OCI-LY1 (cell line): ENCODE measurements at regions not wholly inside any gene's neighbourhood (a gene's known extent, or its start where the extent isn't known, plus 50 kb on each side); places are given as distances from the start of the nearest gene placed in this dataset.

Experiments used
- H2AFZ ChIP-seq: fragments of 200-600 bp; sonication (generic), shearing (Covaris generic); 2 replicates; pipeline ENCODE4 v1.6.0; 2014; ENCODE audit warnings: antibody characterized with exemption, mild to moderate bottlenecking, low read length
- H3F3A ChIP-seq: fragments of 200-600 bp; sonication (generic), shearing (Covaris generic); 2 replicates; pipeline ENCODE4 v1.6.0; 2014; ENCODE audit warnings: mild to moderate bottlenecking, antibody characterized with exemption, low read length, moderate library complexity; ENCODE audit not compliant: insufficient read depth
- H3K27ac ChIP-seq: fragments of 200-600 bp; sonication (generic); 2 replicates; pipeline ENCODE4 v1.5.1; 2014; ENCODE audit warnings: low read length, mixed run types, mild to moderate bottlenecking, low read depth; ENCODE audit not compliant: poor library complexity, severe bottlenecking
- H3K27me3 ChIP-seq: fragments of 200-600 bp; sonication (generic); 2 replicates; pipeline ENCODE4 v1.6.0; 2014; ENCODE audit warnings: antibody characterized with exemption, mild to moderate bottlenecking, low read length, moderate library complexity; ENCODE audit not compliant: insufficient read depth
- H3K36me3 ChIP-seq: fragments of 200-600 bp; sonication (generic); 2 replicates; pipeline ENCODE4 v1.6.1; 2014; ENCODE audit warnings: mild to moderate bottlenecking, antibody characterized with exemption, low read length, moderate library complexity, mixed read lengths; ENCODE audit not compliant: insufficient read depth
- H3K4me1 ChIP-seq: fragments of 200-600 bp; sonication (generic); 2 replicates; pipeline ENCODE4 v1.5.1; 2014; ENCODE audit warnings: mild to moderate bottlenecking, low read length, moderate library complexity; ENCODE audit not compliant: insufficient read depth, severe bottlenecking
- H3K4me2 ChIP-seq: fragments of 200-600 bp; sonication (generic), shearing (Covaris generic); 2 replicates; pipeline ENCODE4 v1.6.1; 2014; ENCODE audit warnings: low read length
- H3K4me3 ChIP-seq: fragments of 200-600 bp; sonication (generic); 2 replicates; pipeline ENCODE4 v1.5.1; 2014; ENCODE audit warnings: low read length, low read depth, mild to moderate bottlenecking, mixed read lengths; ENCODE audit not compliant: poor library complexity, severe bottlenecking
- H3K79me2 ChIP-seq: fragments of 200-600 bp; shearing (Covaris generic); 2 replicates; pipeline ENCODE4 v1.6.1; 2016; ENCODE audit warnings: mixed run types, low read length, mixed read lengths; ENCODE audit not compliant: insufficient read depth
- H3K9ac ChIP-seq: fragments of 200-600 bp; sonication (generic), shearing (Covaris generic); 2 replicates; pipeline ENCODE4 v1.6.1; 2014; ENCODE audit warnings: mild to moderate bottlenecking, low read length, mixed read lengths
- H3K9me2 ChIP-seq: fragments of 200-600 bp; sonication (generic), shearing (Covaris generic); 2 replicates; pipeline ENCODE4 v1.6.1; 2014; ENCODE audit warnings: low read depth, mild to moderate bottlenecking, low read length, mixed read lengths
- H3K9me3 ChIP-seq: fragments of 200-600 bp; shearing (Covaris generic); 2 replicates; pipeline ENCODE4 v1.6.1; 2014; ENCODE audit warnings: low read length, mixed read lengths
- H4K20me1 ChIP-seq: fragments of 200-600 bp; sonication (generic), shearing (Covaris generic); 2 replicates; pipeline ENCODE4 v1.6.0; 2016; ENCODE audit warnings: mild to moderate bottlenecking, low read length; ENCODE audit not compliant: insufficient read depth
- EZH2 ChIP-seq: fragments of 200-600 bp; sonication (generic), shearing (Covaris generic); IDR thresholded peaks from 2 replicates; pipeline ENCODE4 v1.8.0; 2017; ENCODE audit warnings: borderline replicate concordance, mixed run types, mild to moderate bottlenecking, antibody characterized with exemption, low read length, moderate library complexity, mixed read lengths
- TF ChIP-seq, protein P1 (sequence below): fragments of 200-600 bp; sonication (generic), shearing (Covaris generic); IDR thresholded peaks from 2 replicates; pipeline ENCODE4 v1.5.1; 2017; ENCODE audit warnings: mild to moderate bottlenecking, antibody characterized with exemption, low read length, moderate library complexity, mixed read lengths

DNA sequence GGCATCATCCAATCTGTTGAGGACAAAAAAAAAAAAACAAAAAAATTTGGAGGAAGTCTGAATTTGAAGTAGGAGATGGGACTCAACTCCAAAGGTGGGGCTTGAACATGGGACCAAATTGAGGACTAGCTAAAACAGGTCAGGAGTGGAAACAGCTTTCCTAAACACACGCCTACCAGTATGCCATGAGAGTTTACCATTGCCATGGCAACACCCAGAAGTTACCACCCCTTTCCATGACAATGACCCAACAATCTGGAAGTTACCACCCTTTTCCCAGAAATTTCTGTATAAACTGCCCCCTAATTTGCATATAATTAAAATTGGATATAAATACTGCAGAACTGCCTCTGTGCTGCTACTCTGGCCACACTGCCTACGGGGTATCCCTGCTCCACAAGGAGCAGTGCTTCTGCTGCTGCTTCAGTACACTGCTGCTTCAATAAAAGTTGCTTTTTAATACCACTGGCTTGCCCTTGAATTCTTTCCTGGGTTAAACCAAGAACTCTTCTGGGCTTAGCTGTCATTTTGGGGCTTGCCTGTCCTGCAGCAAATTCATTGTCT lies 73.3 kb upstream of the FSIP2 start:
- no peaks in the 10 kb centered on the region for H3K36me3 ChIP-seq
- no peak overlapping the region for H3K27ac ChIP-seq
- no peak overlapping the region for H2AFZ ChIP-seq
- no peaks in the 10 kb centered on the region for H3K9me3 ChIP-seq
- H4K20me1 ChIP-seq: no peaks in the 10 kb centered on the region
- H3K4me3 ChIP-seq: no peak overlapping the region
- no peak overlapping the region for H3K9ac ChIP-seq
- H3K4me1 ChIP-seq: no peaks in the 10 kb centered on the region
- H3K9me2 ChIP-seq: no peaks in the 10 kb centered on the region
- H3F3A ChIP-seq: no peaks in the 10 kb centered on the region
- TF ChIP-seq EZH2: no peak
- TF ChIP-seq, protein P1, sequence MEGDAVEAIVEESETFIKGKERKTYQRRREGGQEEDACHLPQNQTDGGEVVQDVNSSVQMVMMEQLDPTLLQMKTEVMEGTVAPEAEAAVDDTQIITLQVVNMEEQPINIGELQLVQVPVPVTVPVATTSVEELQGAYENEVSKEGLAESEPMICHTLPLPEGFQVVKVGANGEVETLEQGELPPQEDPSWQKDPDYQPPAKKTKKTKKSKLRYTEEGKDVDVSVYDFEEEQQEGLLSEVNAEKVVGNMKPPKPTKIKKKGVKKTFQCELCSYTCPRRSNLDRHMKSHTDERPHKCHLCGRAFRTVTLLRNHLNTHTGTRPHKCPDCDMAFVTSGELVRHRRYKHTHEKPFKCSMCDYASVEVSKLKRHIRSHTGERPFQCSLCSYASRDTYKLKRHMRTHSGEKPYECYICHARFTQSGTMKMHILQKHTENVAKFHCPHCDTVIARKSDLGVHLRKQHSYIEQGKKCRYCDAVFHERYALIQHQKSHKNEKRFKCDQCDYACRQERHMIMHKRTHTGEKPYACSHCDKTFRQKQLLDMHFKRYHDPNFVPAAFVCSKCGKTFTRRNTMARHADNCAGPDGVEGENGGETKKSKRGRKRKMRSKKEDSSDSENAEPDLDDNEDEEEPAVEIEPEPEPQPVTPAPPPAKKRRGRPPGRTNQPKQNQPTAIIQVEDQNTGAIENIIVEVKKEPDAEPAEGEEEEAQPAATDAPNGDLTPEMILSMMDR: no peak
- no peaks in the 10 kb centered on the region for H3K79me2 ChIP-seq
- H3K4me2 ChIP-seq: no peak overlapping the region
- H3K27me3 ChIP-seq: no peaks in the 10 kb centered on the region

DNA sequence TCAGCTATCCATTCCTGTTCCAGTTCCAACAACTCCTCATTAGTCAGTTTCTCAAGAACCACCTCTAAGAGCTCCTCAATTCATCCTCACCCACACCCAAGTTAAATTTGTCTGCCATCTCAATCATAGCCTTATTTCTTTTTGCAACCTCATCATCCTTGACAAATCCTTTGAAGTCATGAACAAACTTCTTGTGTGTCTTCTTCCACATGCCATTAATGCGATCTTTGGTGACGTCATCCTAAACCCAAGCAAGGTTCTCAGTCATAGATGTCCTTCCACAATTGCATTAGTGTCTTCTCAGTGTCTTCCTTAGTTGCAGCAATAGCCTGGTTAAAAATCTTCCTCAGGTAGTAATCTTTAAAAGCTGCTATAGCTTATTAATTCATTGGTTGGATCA lies 71.2 kb upstream of the FSIP2 start:
- no peak overlapping the region for H3K4me2 ChIP-seq
- no peaks in the 10 kb centered on the region for H3K9me3 ChIP-seq
- no peaks in the 10 kb centered on the region for H4K20me1 ChIP-seq
- H3K9me2 ChIP-seq: no peaks in the 10 kb centered on the region
- H3K27ac ChIP-seq: no peak overlapping the region
- no peaks in the 10 kb centered on the region for H3K4me1 ChIP-seq
- H3K36me3 ChIP-seq: no peaks in the 10 kb centered on the region
- TF ChIP-seq EZH2: no peak
- TF ChIP-seq, protein P1: no peak
- no peak overlapping the region for H2AFZ ChIP-seq
- no peak overlapping the region for H3K9ac ChIP-seq
- no peak overlapping the region for H3K4me3 ChIP-seq
- H3F3A ChIP-seq: no peaks in the 10 kb centered on the region
- H3K79me2 ChIP-seq: no peaks in the 10 kb centered on the region
- H3K27me3 ChIP-seq: no peaks in the 10 kb centered on the region

DNA sequence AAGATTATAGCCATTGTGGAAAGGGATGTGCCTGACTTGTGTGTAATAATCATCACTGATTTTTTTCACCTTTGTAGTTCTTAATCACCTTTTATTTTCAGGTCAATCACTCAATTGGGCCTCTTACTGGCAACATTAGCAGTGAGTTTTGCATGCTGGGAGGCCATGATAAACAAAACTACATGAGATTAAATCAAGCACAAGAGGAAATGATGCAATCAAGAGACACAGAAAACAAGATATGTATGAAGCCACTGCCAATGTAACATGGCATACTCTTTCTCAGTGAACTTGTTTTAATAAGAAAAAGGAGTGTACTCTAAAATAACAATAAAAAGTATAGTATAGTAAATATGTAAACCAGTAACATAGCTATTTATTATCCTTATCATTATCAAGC lies 69.9 kb upstream of the FSIP2 start:
- no peak overlapping the region for H3K4me2 ChIP-seq
- no peaks in the 10 kb centered on the region for H3K9me2 ChIP-seq
- H3F3A ChIP-seq: no peaks in the 10 kb centered on the region
- H3K27me3 ChIP-seq: no peaks in the 10 kb centered on the region
- H3K27ac ChIP-seq: no peak overlapping the region
- H3K9me3 ChIP-seq: no peaks in the 10 kb centered on the region
- H3K4me3 ChIP-seq: no peak overlapping the region
- no peak for TF ChIP-seq EZH2
- TF ChIP-seq, protein P1: no peak
- no peaks in the 10 kb centered on the region for H4K20me1 ChIP-seq
- no peaks in the 10 kb centered on the region for H3K79me2 ChIP-seq
- no peak overlapping the region for H2AFZ ChIP-seq
- no peak overlapping the region for H3K9ac ChIP-seq
- H3K36me3 ChIP-seq: no peaks in the 10 kb centered on the region
- no peaks in the 10 kb centered on the region for H3K4me1 ChIP-seq
